HUDEP-2 (cell line): ENCODE measurements at regions not wholly inside any gene's neighbourhood (a gene's known extent, or its start where the extent isn't known, plus 50 kb on each side); places are given as distances from the start of the nearest gene placed in this dataset.

Experiments
- DNase-seq, 76 experiments: peaks; one replicate each; lab custom pipeline; 2025; ENCODE audit not compliant: unreplicated experiment in 76 of 76; lab: John Stamatoyannopoulos, UW

DNA sequence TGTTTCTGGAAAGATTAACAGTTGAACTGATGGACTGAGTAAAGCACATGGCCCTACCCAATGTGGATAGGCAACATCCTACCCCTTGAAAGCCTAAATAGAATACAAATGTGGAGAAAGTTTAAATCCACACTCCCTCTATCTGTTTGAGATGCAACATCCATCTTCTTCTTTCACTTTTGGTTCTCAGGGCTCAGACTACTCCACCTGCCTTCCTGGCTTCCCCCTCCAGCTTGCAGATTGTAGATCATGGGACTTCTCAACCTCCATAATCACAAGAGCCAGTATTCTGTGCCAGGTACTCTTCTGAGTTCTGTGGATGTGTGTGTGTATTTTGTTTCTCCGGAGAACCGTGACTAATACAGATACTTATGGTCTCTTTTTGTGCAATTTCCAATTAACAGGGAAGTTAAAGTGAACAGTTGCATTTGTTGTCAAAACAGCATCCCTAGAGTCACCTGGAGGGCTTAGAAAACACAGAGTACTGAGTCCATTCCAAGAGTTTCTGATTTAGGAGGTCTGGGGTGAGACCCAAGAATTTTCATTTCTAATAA lies 590.3 kb upstream of the MIR17HG start:
- no peak for DNase-seq

DNA sequence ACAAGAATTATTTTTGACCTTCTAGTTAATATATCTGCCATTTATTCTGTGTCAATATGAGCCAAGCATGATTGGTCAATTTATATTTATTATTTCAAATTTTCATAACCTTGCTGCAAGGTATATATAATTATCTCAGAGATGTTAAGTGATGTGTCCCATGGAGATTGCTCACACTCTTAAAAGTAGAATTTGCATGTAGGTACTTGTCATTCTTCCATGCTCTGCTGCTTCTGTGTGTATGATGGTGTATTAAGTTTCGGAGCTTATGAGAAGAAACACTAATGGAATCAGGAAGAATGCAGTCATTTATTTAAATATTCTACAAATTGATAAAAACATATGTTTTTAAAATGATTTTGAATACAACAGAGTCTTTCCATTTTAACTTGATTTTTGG lies 586.8 kb upstream of the MIR17HG start:
- no peak for DNase-seq

DNA sequence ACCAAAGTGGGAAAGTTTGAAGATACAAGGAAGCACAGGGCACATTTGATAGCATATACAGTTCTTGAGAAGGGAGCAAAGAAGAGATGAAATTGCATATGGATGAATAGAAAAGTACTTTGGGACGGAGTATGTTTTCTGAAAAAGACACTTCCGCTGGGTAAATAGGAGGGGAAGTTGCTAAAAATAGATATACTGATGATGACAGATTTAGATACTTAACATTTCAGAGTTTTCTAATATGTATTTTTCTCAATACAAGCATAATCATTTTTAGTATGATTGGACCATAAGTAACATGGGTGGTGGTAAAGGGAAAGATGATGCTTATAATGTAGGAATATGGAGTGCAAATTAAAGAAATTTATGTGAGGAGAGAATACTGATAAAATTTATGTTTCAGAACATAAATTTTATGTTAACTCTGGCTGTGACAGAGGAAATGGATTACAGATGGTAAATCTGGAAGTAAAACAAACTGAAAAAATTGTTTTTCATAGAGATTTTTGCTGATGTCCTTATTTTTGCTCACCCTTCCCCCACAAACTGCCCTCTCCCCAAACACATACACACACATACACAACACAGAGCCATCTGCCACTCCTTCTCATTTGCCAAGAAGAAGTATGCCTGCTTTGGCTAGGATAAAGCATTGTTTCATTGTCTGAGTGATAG lies 583.9 kb upstream of the MIR17HG start:
- no peak for DNase-seq

DNA sequence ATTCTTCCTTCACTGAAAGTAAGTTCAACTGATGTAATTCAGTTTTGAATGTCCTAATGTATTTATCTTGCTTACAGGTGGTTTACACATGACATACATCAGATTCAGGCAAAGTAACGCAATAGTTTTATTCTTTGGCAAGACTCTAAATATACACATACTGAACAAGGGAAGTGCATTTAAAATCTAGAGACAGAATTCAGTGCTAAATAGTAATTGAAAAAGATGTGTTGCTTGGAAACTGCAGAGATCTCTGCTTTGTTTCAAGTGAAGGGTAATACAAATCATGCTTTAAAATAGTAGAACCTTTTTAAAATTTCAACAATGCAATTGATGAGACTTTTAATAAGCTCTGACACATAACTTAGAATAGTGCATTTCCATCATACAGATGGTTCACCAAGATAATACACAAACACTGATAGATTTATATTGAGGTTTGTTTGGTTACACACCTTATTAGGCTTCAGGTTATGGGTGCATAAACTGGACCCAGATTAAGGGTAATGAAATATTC lies 581.0 kb upstream of the MIR17HG start:
- no peak for DNase-seq

DNA sequence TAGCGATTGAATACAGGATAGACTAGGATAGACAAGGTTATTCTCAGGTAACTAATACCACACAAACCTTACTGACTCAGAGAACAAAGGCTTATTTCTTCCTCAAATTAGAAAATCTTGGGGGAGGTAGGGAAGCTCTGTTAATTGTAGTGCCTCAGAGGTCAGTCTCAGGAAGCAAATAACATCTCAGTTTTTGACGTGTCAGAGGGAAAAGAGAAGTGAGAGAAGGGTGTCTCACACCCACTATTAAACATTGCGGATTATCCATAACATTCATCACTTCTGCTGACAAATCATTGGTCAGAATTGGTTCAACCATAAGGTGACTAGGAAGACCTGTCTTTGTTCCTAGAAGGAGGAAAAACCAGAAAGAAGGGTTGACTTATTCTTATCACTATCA lies 579.4 kb upstream of the MIR17HG start:
- DNase-seq = no peak

DNA sequence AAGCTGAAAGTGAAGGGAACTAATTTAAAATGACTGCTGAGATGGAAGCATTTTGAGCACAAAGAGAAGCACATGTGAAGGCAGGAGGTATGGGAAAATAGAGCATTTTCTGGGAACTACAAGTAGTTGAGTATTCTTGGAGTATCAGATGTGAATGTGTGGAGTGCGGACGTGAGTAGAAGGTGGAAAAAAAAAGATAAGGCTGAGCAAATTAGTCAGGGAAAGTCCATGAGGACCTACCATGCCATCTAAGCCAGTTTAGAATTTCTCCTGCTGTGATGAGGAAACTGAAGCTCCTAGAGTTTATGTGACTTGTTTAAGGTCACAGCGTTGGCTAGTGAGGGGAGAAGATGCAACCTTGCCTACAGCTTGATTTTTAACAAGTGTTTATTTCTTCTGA lies 578.1 kb upstream of the MIR17HG start:
- DNase-seq = no peak

DNA sequence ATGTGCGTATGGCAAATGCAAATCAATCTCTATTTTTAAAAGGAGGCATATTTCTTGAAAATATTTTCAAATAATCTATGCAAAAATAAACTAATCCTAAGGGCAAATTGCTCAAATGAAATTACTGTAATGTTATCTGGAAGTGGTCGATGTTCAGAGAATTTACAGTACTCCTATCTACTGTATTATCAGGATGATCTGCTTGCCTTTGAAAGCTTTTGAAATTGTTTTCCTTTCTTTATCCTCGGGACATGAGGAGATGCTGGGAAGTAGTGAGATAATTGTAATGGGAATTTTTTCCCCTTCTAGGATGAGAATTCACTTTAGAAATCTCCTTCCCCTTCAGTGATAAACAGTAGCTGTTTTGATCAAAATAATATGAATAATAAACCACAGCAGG lies 577.2 kb upstream of the MIR17HG start:
- no peak for DNase-seq

DNA sequence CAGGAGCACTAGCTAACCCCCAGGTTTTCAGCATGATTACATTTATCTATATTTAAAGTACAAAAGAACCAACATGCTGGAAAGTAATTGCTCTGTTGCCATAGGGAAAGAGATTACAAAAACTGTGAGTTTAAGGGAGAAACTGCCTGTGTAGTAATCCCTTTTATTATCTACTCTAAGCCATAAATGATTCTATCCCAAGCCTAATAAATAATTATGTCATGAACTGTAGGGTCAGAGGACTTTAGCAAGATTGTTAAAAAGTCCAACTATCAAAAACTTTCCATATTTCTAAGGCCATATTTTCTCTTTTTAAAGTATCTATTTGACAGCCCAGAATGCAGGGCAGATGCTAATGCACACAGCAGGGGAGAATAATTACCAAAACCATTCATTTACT lies 573.8 kb upstream of the MIR17HG start:
- no peak for DNase-seq

DNA sequence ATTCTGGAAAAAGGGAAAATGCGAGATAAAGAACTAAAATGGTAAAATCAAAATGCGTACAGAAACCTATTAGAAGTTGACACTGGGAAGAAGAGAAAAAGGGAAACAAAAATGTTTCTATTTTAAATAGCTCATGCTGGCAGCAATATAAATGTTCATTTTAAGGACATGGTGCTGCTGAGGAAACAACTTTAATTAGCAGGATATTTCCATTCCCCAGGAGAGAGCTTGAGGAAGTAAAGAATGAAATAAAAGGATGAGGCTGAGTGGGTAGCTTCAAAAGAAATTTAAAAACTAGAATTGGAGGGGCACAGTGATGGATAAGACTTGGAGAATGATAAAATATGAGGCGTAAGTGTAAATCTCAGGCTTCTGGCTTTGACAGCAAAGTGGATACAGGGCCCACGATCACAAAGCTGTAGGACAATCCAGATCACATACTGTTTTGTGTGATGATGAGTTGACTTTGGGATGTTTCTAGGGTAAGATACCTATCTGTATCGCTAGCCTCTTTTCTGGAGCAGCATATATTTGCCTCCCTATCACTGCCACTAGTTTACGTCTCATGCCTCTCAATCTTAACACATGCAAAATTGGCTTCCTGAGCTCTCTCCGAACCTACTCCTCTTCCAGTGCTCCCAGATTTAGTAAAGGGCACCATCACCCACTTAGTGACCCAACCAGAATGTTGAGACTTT lies 571.3 kb upstream of the MIR17HG start:
- DNase-seq = no peak

DNA sequence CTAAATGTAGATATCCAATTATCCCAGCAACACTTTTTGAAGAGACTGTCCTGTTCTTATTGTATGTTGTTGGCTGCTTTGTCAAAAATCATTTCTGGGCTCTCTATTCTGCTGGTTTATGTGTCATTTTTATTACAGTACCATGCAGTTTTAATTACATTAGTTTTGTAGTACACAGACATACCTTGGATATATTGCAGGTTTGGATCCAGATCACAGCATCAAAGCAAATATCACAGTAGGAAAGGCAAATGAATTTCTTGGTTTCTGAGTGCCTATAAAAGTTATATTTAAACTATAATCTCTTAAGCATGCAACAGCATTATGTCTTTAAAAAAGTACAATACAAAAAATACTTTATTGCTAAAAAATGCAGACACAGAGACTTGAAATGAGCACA lies 564.2 kb upstream of the MIR17HG start:
- no peak for DNase-seq

DNA sequence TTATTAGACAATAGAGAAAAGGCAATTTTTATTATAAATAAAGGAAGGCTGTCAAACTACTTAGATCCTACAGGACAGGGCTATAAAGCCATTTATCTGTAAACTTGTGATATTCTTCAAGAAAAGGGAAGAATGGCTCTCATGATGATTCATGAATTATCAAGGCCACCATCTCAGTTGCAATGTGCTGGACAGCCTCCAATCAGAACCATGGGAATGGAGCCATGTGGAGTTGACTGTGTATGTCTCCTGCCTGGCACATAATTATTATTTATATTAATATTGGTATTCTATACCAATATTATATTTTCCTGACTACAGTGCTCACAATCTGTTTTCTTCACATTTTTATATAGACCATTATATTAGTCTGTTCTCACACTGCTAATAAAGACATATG lies 560.5 kb upstream of the MIR17HG start:
- DNase-seq = peak in 1 of 76 experiments; percentile 11

DNA sequence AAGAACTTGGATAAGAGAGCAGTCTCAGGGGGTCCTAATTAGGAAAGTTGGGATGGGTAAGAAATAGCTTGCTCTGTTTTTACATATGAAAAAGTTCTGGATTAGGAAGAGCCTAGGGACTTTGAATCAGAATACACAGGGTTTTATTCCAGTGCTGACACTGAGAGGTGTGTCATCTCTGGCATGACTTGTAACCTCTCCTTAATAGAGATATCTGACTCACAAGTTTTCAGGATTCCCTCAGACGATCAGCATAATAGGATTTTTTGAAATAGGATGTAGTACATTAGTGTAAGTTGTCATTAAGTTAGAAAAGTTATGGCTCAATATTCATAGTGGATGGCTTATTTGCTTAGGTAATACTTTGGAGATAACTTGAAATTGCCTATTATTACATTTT lies 555.2 kb upstream of the MIR17HG start:
- DNase-seq = no peak

DNA sequence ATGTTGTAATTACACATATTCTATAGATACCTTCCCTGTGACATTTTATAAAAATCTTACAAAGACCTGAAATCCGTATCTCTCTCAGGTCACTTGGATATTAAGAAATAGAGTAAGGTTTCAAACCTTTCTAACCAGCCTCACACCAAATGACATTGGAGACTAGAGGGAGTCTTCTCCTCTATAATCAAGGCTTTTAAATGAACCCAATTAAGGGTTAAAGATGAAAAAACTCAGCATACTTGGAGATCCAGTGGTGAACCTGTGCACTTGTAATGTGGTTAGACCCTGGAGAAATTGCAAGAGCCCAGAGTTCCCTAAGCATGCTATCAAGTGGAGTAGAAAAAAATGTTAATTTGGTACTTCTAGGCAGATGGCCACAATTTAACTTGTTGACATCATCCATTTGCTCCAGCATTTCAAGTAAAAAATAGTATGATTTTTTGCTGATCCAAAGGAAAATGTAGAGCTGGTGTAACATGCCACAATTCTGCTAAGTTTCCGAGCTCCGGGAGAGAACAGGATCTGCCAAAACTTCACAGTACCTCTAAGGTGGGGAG lies 554.1 kb upstream of the MIR17HG start:
- no peak for DNase-seq

DNA sequence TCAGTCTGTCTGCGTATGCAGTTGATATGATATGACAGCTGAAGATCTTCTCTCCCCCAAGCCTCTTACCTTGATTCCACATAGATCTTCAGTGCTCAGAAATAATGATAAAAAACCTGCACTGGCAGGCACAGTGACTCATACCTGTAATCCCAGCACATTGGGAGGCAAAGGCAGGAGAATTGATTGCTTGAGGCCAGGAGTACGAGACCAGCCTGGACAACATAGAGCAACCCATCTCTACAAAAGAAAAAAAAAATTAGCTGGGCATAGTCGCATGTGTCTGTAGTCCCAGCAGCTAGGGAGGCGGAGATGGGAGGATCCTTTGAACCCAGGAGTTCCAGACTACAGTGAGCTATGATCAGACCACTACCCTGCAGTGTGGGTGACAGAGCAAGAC lies 551.0 kb upstream of the MIR17HG start:
- DNase-seq = no peak

DNA sequence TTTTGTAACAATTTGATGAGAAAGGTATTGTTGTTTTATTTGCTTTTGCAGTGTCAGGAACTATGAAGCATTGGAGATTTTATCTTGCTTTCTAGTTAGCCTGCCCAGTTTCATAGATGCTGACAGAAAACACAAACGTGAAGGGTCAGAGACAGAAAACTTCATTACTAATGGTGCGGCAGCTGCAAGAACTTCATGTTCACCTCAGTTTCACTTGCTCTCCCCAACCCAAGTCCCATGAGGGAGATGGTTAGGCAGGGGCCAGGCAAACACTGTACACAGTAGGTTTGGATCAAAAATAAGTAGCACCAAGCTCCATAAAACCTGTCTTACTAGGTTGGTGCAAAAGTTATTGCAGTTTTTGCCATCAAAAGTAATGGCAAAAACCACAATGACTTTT lies 550.2 kb upstream of the MIR17HG start:
- no peak for DNase-seq

DNA sequence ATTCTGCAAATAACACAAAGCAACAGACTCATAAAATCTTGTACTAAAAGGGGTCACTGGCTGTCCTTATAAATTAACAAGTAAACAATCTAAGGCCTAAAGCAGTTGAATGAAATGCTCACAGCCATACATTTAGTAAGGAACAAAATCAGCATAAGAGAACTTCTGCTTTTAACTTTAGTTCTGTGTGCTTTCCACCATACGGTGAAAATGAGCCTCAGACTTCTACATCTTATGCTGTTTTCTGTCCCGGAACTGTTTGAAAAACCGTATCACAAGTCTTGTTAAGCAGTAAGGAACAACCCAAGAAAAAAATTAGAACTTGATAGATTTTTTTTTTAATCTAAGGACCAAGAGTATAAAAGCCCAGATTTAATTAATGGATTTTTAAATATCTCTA lies 549.1 kb upstream of the MIR17HG start:
- DNase-seq = no peak

DNA sequence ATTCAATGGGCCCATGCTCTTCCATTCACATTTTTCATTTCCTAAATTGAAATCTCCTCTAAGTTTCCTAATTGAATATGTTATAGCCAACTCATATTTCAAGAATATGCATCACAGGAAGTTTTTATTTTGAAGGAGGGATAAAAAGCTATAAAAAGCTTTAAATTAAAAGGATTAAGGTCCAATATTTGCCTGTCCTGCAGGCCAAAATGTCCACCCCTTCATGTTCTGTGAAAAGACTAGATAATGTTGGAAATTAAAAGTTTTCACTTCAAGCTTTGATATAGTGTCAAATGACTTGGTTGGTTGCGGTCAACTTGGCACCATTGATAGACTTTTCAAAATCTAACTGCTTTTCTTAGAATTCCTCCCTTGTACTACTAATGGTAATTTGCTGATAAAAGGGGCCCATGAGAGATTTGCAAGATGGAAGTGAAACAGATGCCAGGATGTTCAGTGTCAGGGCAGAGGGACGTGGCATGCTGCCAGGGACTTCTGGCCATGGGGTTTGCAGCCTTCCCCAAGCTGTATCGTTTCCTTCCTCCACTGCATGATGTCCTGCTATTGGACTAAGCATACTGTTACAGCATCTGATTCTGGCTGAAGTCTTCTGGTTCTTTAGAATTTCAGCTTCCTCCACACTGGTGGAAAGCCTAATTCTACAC lies 547.3 kb upstream of the MIR17HG start:
- DNase-seq = peak in 27 of 76 experiments; percentile 0 to 81 (median 22)

DNA sequence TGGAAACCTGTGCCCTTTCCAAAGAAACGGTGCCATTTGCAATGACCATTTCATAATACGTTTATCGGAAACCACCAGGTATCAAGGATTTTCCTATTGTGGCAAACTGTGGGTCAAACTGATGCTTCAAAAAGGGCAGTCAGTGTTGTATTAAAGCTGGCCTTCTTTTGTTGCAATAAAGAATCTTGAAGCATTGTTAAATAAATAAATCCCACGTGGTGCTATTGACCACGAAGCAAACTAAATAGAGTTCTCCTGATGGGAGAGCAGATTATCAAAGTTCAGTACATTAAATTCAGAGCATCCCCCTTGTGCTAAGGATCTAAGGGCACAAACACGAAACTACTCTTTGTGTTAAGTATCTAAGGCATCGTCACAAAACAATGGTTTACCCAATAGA lies 545.9 kb upstream of the MIR17HG start:
- DNase-seq = no peak

DNA sequence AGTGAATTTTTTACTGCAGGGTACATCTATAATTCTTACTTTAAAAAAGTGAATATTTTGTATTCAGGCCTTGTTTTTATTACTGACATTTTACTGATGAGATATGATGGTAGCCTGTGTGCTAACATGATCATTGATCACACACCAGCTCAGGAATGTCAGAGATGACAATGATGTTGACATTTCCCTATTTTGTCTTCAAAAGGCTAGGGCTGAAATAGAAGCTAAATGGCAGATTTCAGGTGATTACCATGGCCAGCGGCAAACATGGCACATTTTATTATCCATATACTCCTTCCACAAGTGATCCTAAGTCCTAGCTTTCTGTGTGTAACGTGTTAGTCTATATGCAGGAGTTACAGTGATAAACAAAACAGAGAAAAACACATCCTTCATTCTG lies 544.3 kb upstream of the MIR17HG start:
- DNase-seq = no peak

DNA sequence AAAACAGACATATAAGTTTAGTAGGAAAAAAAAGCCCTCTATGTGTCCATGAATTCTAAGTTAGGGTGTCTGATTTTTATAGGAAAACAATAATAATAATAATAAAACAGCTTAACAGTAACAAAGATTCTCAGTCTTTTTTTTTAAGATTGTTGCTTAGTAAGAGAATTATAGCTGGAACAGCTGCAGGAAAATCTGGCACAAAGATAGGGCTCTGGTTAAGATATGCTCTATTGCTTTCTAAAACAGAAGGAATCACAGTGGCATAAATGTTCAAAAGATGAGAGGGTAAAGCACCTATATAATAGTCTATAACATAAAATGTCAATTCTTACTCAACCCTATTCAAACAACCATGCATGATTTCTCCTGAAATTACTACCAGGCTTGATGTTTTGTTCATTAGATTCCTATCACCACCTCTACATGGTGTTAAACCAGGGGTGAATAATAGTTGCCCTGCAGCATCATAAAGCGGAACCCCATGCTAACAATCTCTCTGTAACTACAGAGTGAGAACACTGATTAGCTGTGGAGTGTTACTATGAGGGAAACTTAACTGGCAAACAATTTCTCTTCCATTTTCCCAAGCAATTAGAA lies 541.4 kb upstream of the MIR17HG start:
- no peak for DNase-seq

DNA sequence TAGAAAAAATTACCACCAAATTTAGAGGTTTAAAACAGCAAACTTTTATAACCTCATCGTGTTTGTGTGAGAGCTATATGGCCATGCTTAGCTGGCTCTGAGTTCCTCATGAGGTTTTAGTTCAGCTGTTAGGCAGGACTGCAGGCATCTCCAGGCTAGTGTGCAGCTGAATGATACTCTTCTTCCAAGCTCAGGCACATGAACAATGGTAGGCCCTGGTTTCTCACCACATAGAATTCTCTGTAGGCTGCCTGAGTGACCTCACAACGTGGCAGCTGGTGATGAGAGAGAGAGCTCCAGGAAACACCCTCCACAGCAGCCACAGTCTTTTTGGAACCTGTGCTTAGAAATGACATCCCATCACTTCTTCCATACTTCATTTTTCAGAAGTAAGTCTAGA lies 540.6 kb upstream of the MIR17HG start:
- no peak for DNase-seq
